Endothelial cell of umbilical vein (primary cell): ENCODE measurements at regions not wholly inside any gene's neighbourhood (a gene's known extent, or its start where the extent isn't known, plus 50 kb on each side); places are given as distances from the start of the nearest gene placed in this dataset.

Source experiments
- BruUV-seq: library from RNA; stranded (reverse); fragments of 400-500 nt; replicated peaks from 2 replicates; lab custom pipeline; 2021; lab: Mats Ljungman, UMichigan
- CTCF ChIA-PET: fragments of 300-600, 350-600 bp; sonication (Branson Sonifier 250); formaldehyde crosslinking; loops from one replicate; lab custom pipeline; 2021; ENCODE audit warnings: antibody characterized with exemption, inconsistent platforms; lab: Charles Lee
- POLR2A ChIA-PET: fragments of 300-600, 350-600 bp; sonication (Branson Sonifier 250); formaldehyde crosslinking; loops from one replicate; lab custom pipeline; 2021; ENCODE audit warnings: antibody characterized with exemption, inconsistent platforms; lab: Charles Lee
- DNase-seq: peaks from one replicate; pipeline ENCODE4 v3.0.0-alpha.2; 2011; ENCODE audit warnings: low read depth, low spot score
- FAIRE-seq: peaks from 2 replicates; lab custom pipeline; 2011; peaks lifted over from hg19 to GRCh38; lab: Jason Lieb, UNC
- H2AFZ ChIP-seq: 2 replicates; pipeline ENCODE4 v1.6.0; 2012; ENCODE audit warnings: low read depth, low read length, control low read depth, inconsistent platforms
- H3K27ac ChIP-seq: 2 replicates; pipeline ENCODE4 v1.5.1; 2011; ENCODE audit warnings: low read depth, mild to moderate bottlenecking, control low read depth, low read length, moderate library complexity; ENCODE audit not compliant: insufficient read depth
- H3K27me3 ChIP-seq, 2 experiments: 2 replicates each; pipeline versions ENCODE4 v1.6.0 to v1.6.1; 2011; ENCODE audit warnings: low read length in 2 of 2, mixed read lengths in 1 of 2; ENCODE audit not compliant: control insufficient read depth in 2 of 2, insufficient read depth in 2 of 2
- H3K36me3 ChIP-seq, 2 experiments: 2 replicates in 1 of 2; 3 replicates in 1 of 2; pipeline ENCODE4 v1.5.1; 2011; ENCODE audit warnings: low read length in 2 of 2, mild to moderate bottlenecking in 1 of 2, moderate library complexity in 1 of 2; ENCODE audit not compliant: control insufficient read depth in 2 of 2, insufficient read depth in 2 of 2; ENCODE audit errors: extremely low read depth in 1 of 2
- H3K4me1 ChIP-seq: 3 replicates; pipeline ENCODE4 v1.5.1; 2011; ENCODE audit warnings: mild to moderate bottlenecking, low read length; ENCODE audit not compliant: control insufficient read depth, insufficient read depth; ENCODE audit errors: extremely low read depth
- H3K4me2 ChIP-seq: 2 replicates; pipeline ENCODE4 v1.6.1; 2011; ENCODE audit warnings: low read length, control low read depth, mixed read lengths; ENCODE audit not compliant: insufficient read depth
- H3K4me3 ChIP-seq, 3 experiments: fragments of 200-600 bp in 1 of 3; sonication (generic), shearing (Covaris generic) in 1 of 3; replicated peaks in 1 of 3; 2 replicates each; pipeline ENCODE4 v1.5.1; 2011 to 2016; ENCODE audit warnings: control low read depth in 3 of 3, low read length in 3 of 3, mild to moderate bottlenecking in 2 of 3, inconsistent platforms in 1 of 3, low read depth in 1 of 3, moderate library complexity in 1 of 3; ENCODE audit not compliant: insufficient read depth in 1 of 3
- H3K79me2 ChIP-seq: 2 replicates; pipeline ENCODE4 v1.6.0; 2012; ENCODE audit warnings: low read length, inconsistent platforms; ENCODE audit not compliant: control insufficient read depth, insufficient read depth
- H3K9ac ChIP-seq: replicated peaks from 2 replicates; pipeline ENCODE3; 2011; ENCODE audit warnings: low read length, control low read depth; ENCODE audit not compliant: insufficient read depth; ENCODE audit errors: extremely low read depth
- H3K9me1 ChIP-seq: replicated peaks from 3 replicates; pipeline ENCODE4 v1.6.0; 2011; ENCODE audit warnings: mild to moderate bottlenecking, low read length; ENCODE audit not compliant: control insufficient read depth, insufficient read depth; ENCODE audit errors: extremely low read depth
- H3K9me3 ChIP-seq: replicated peaks from 2 replicates; pipeline ENCODE4 v1.5.1; 2012; ENCODE audit warnings: low read length, inconsistent platforms; ENCODE audit not compliant: control insufficient read depth, insufficient read depth
- H4K20me1 ChIP-seq: replicated peaks from 2 replicates; pipeline ENCODE3; 2011; ENCODE audit warnings: mild to moderate bottlenecking, low read length; ENCODE audit not compliant: control insufficient read depth, insufficient read depth; ENCODE audit errors: extremely low read depth
- EZH2 ChIP-seq: IDR thresholded peaks from 2 replicates; pipeline ENCODE4 v1.6.1; 2012; ENCODE audit warnings: borderline replicate concordance, low read depth, mild to moderate bottlenecking, moderate library complexity, low read length, inconsistent platforms; ENCODE audit not compliant: severe bottlenecking
- FOS ChIP-seq: IDR thresholded peaks from 2 replicates; pipeline ENCODE4 v1.6.1; 2011; ENCODE audit warnings: mild to moderate bottlenecking, low read length, moderate library complexity, borderline replicate concordance; ENCODE audit not compliant: insufficient read depth
- GATA2 ChIP-seq: IDR thresholded peaks from 2 replicates; pipeline ENCODE4 v1.7.0; 2011; ENCODE audit warnings: low read depth, mild to moderate bottlenecking, moderate library complexity, mixed read lengths, low read length; ENCODE audit not compliant: insufficient read length, insufficient read depth
- JUN ChIP-seq: IDR thresholded peaks from 2 replicates; pipeline ENCODE4 v1.6.1; 2011; ENCODE audit warnings: borderline replicate concordance, low read depth; ENCODE audit not compliant: insufficient read length, insufficient read depth
- MYC ChIP-seq: IDR thresholded peaks from one replicate; pipeline ENCODE4 v1.6.1; 2011; ENCODE audit warnings: mild to moderate bottlenecking, low read depth, low read length
- POLR2A ChIP-seq: IDR thresholded peaks from 2 replicates; pipeline ENCODE4 v1.6.1; 2012; ENCODE audit warnings: low read depth, mild to moderate bottlenecking, control low read depth, low read length
- POLR2AphosphoS5 ChIP-seq: IDR thresholded peaks from 2 replicates; pipeline ENCODE4 v1.6.1; 2012; ENCODE audit warnings: low read depth, mild to moderate bottlenecking, control low read depth, low read length, moderate library complexity; ENCODE audit not compliant: insufficient read depth
- dilution Hi-C: fragments of 300-500 bp; cut with MboI; formaldehyde crosslinking; loops from one replicate; pipeline ENCODE4 v1.15.0; 2019; ENCODE audit warnings: low sequenced_read_pairs; ENCODE audit not compliant: extremely low pct_ligation_motif_present
- intact Hi-C: fragments of 100-400 bp; cut with micrococcal nuclease; formaldehyde crosslinking; loops from one replicate; pipeline ENCODE4 v1.10.0; 2022
- TF ChIP-seq, protein P1 (sequence below), 2 donors: IDR thresholded peaks; 1 replicate in 1 of 2; 2 replicates in 1 of 2; pipeline ENCODE4 v1.5.1; 2011; ENCODE audit warnings: low read length in 2 of 2, mild to moderate bottlenecking in 2 of 2, moderate library complexity in 2 of 2, control low read depth in 1 of 2, inconsistent platforms in 1 of 2, low read depth in 1 of 2; ENCODE audit not compliant: insufficient read depth in 1 of 2; ENCODE audit errors: extremely low read depth in 1 of 2
- TF ChIP-seq, protein P2 (sequence below): IDR thresholded peaks from 2 replicates; pipeline ENCODE4 v1.6.1; 2011; ENCODE audit not compliant: insufficient read depth, insufficient read length

GRCh38 chr7:46058086-46058823 lies 137.2 kb upstream of the IGFBP3 start:
- ChIA-PET POLR2A (no interaction called here), CTCF (no interaction called here)
- Histone ChIP-seq H3K9ac (no peak overlapping the region), H3K9me3 (no peaks in the 10 kb centered on the region), H3K9me1 (no peaks in the 10 kb centered on the region), H3K36me3 (no peaks in the 10 kb centered on the region), H3K4me1 (no peaks in the 10 kb centered on the region), H4K20me1 (no peaks in the 10 kb centered on the region), H3K27me3 (peaks cover 0 to 3% of the 10 kb centered on the region in 2 experiments), H3K4me3 (no peak overlapping the region), H3K79me2 (no peaks in the 10 kb centered on the region), H2AFZ (no peak overlapping the region), H3K4me2 (no peak overlapping the region), H3K27ac (no peak overlapping the region)
- DNase-seq = no peak
- TF ChIP-seq, protein P1, sequence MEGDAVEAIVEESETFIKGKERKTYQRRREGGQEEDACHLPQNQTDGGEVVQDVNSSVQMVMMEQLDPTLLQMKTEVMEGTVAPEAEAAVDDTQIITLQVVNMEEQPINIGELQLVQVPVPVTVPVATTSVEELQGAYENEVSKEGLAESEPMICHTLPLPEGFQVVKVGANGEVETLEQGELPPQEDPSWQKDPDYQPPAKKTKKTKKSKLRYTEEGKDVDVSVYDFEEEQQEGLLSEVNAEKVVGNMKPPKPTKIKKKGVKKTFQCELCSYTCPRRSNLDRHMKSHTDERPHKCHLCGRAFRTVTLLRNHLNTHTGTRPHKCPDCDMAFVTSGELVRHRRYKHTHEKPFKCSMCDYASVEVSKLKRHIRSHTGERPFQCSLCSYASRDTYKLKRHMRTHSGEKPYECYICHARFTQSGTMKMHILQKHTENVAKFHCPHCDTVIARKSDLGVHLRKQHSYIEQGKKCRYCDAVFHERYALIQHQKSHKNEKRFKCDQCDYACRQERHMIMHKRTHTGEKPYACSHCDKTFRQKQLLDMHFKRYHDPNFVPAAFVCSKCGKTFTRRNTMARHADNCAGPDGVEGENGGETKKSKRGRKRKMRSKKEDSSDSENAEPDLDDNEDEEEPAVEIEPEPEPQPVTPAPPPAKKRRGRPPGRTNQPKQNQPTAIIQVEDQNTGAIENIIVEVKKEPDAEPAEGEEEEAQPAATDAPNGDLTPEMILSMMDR (IDR thresholded peaks at IDR 0.05; ENCODE audit: extremely low read depth in 1 of 2, insufficient read depth in 1 of 2, low read depth in 1 of 2, low read length in 2 of 2) = no peak
- TF ChIP-seq JUN (no peak), POLR2A (no peak), POLR2AphosphoS5 (no peak), FOS (no peak), GATA2 (no peak), EZH2 (no peak), MYC (no peak)
- TF ChIP-seq, protein P2, sequence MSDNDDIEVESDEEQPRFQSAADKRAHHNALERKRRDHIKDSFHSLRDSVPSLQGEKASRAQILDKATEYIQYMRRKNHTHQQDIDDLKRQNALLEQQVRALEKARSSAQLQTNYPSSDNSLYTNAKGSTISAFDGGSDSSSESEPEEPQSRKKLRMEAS = no peak
- no peak for FAIRE-seq
- dilution Hi-C loops (no loop called here), intact Hi-C loops (no loop called here)
- BruUV-seq = no TSS peak
